ENCODE measurements at regions not wholly inside any gene's neighbourhood (a gene's known extent, or its start where the extent isn't known, plus 50 kb on each side); places are given as distances from the start of the nearest gene placed in this dataset.

GRCh38 chr2:225930687-225931086 is 531.2 kb downstream of the NYAP2 start:
- H2AFZ ChIP-seq = no peak overlapping the region
- no peak overlapping the region for H3K9ac ChIP-seq
- H3K4me1 ChIP-seq = no peaks in the 10 kb centered on the region
- no peak overlapping the region for H3K27ac ChIP-seq
- no peaks in the 10 kb centered on the region for H3K9me3 ChIP-seq (ENCODE audit: control insufficient read depth, low read length)
- no peaks in the 10 kb centered on the region for H3K79me2 ChIP-seq
- TF ChIP-seq CTCF (IDR thresholded peaks at IDR 0.05) = no peak
- H3K36me3 ChIP-seq (ENCODE audit: control insufficient read depth, insufficient read depth, low read length) = no peaks in the 10 kb centered on the region
- no peaks in the 10 kb centered on the region for H3K27me3 ChIP-seq (ENCODE audit: control insufficient read depth, insufficient read depth, low read length)
- H3K4me3 ChIP-seq (ENCODE audit: low read depth, low read length) = no peak overlapping the region
- H3K4me2 ChIP-seq (ENCODE audit: low read length) = no peak overlapping the region

DNA sequence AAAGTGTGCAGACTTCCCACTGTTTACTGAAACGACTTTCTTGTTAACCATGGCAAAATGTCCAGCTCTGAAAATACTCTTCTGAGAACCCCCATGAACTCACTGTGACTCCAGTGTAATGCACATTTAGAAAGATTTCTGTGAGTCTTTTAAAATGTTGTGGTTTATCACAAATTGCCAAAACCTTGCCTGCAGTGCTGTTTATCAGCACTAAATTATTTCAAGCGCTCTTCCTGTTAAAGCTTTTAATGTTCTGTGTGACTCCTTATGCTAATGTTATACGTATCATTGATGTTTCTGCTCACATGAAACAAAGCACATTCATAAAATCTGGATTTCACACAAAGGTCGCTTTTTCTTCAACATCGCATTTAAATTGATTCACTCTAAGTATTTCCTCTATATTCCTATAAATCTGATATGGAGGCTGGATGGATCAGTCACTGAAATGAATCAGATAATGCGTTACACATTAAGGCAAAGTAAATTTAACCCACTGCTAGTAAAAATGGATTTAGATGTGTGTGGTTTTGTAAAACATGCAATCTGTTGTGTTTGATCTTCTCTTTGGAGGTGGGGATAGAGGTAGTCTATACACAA is 521.2 kb downstream of the NYAP2 start:
- H3K9me3 ChIP-seq (ENCODE audit: control insufficient read depth, low read length) = no peaks in the 10 kb centered on the region
- TF ChIP-seq CTCF (IDR thresholded peaks at IDR 0.05) = no peak
- no peak overlapping the region for H3K4me3 ChIP-seq (ENCODE audit: low read depth, low read length)
- no peaks in the 10 kb centered on the region for H3K36me3 ChIP-seq (ENCODE audit: control insufficient read depth, insufficient read depth, low read length)
- no peak overlapping the region for H2AFZ ChIP-seq
- H3K4me1 ChIP-seq = no peaks in the 10 kb centered on the region
- no peak overlapping the region for H3K27ac ChIP-seq
- H3K9ac ChIP-seq = no peak overlapping the region
- no peaks in the 10 kb centered on the region for H3K27me3 ChIP-seq (ENCODE audit: control insufficient read depth, insufficient read depth, low read length)
- H3K79me2 ChIP-seq = no peaks in the 10 kb centered on the region
- no peak overlapping the region for H3K4me2 ChIP-seq (ENCODE audit: low read length)

- Histone ChIP-seq H3K4me3 (ENCODE audit: low read depth, low read length) (no peak overlapping the region), H3K79me2 (no peaks in the 10 kb centered on the region), H3K4me2 (ENCODE audit: low read length) (no peak overlapping the region), H3K4me1 (no peaks in the 10 kb centered on the region), H3K27me3 (ENCODE audit: control insufficient read depth, insufficient read depth, low read length) (no peaks in the 10 kb centered on the region), H3K9ac (no peak overlapping the region), H2AFZ (no peak overlapping the region), H3K36me3 (ENCODE audit: control insufficient read depth, insufficient read depth, low read length) (no peaks in the 10 kb centered on the region), H3K27ac (no peak overlapping the region), H3K9me3 (ENCODE audit: control insufficient read depth, low read length) (no peaks in the 10 kb centered on the region)
- no peak for TF ChIP-seq CTCF (IDR thresholded peaks at IDR 0.05)
These were observed 517.2 kb downstream of the NYAP2 start for GRCh38 chr2:225916692-225917091.

DNA sequence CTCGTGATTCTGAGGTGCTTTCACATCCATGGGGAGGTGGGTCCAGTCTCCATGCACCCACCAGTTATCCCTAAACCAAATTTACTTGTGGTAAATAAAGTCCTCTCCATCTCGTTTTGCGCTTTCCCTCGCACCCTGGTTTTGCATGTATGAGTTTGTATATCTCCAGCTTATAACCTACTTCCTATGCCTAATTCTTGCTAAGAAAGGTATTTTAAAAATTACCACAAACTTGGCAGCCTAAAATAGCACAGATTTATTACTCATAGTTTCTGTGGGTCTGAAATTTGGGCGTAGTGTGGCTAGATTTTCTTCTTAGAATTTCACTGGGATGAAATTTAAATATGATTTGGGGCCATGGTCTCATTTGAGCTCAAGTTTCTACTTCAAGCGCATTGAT is 511.5 kb downstream of the NYAP2 start:
- Histone ChIP-seq H3K27ac (no peak overlapping the region), H3K36me3 (ENCODE audit: control insufficient read depth, insufficient read depth, low read length) (no peaks in the 10 kb centered on the region), H3K9ac (no peak overlapping the region), H3K4me3 (ENCODE audit: low read depth, low read length) (no peak overlapping the region), H3K4me2 (ENCODE audit: low read length) (no peak overlapping the region), H3K4me1 (no peaks in the 10 kb centered on the region), H3K27me3 (ENCODE audit: control insufficient read depth, insufficient read depth, low read length) (no peaks in the 10 kb centered on the region), H3K9me3 (ENCODE audit: control insufficient read depth, low read length) (no peaks in the 10 kb centered on the region), H3K79me2 (no peaks in the 10 kb centered on the region), H2AFZ (no peak overlapping the region)
- no peak for TF ChIP-seq CTCF (IDR thresholded peaks at IDR 0.05)

GRCh38 chr2:225895126-225895525 is 495.6 kb downstream of the NYAP2 start:
- Histone ChIP-seq H3K4me3 (ENCODE audit: low read depth, low read length) (no peak overlapping the region), H3K4me2 (ENCODE audit: low read length) (no peak overlapping the region), H3K27me3 (ENCODE audit: control insufficient read depth, insufficient read depth, low read length) (no peaks in the 10 kb centered on the region), H3K4me1 (no peaks in the 10 kb centered on the region), H3K9ac (no peak overlapping the region), H3K9me3 (ENCODE audit: control insufficient read depth, low read length) (no peaks in the 10 kb centered on the region), H2AFZ (no peak overlapping the region), H3K27ac (no peak overlapping the region), H3K79me2 (no peaks in the 10 kb centered on the region), H3K36me3 (ENCODE audit: control insufficient read depth, insufficient read depth, low read length) (no peaks in the 10 kb centered on the region)
- TF ChIP-seq CTCF (IDR thresholded peaks at IDR 0.05) = no peak
